ENCODE measurements at regions not wholly inside any gene's neighbourhood (a gene's known extent, or its start where the extent isn't known, plus 50 kb on each side); places are given as distances from the start of the nearest gene placed in this dataset.

DNA sequence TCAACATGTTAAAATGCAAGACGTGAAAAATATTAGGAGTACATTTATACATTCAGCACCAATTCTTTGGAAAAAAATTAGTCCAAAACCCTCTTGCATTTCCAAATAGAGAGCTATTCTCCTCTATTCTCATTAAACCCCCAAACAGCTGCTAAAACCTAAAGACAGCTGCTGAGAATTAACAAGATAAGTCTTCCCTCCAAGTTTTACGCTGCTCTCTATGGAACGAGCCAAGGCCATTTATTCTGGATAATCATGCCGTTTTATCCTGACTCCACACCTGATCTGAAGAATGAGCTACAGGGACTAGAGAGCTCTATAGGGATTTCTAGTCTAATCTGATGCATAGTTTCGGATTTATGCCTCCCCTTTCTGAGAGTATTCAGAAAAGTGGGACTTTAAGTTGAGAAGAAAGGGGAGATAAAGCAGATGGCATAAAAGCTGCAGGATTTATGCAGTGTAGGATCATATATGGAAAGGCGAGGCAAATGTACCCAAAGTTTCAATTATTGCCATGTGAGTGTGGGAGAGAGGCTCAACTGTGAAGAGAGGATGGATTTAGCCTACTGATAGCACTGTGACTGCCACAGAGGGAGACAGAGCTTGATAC, 64.7 kb upstream of the HS3ST5 start:
- H3K36me3 ChIP-seq (ENCODE audit: control insufficient read depth in 1 of 2, insufficient read depth in 2 of 2, low read length in 1 of 2), result no peaks in the 10 kb centered on the region
- H3K27ac ChIP-seq (ENCODE audit: low read depth in 1 of 2, low read length in 2 of 2), result no peak overlapping the region
- H3K4me3 ChIP-seq (ENCODE audit: low read length in 2 of 2), result no peak overlapping the region
- ATAC-seq (ENCODE audit: low FRiP score) (no peak), DNase-seq (no peak)
- no peaks in the 10 kb centered on the region for H3K4me1 ChIP-seq (ENCODE audit: control insufficient read depth in 1 of 2, insufficient read depth in 2 of 2, low read length in 2 of 2)
- 88% methylated on average over 6 of the region's 6 CpGs for WGBS, 2 donors
- no peaks in the 10 kb centered on the region for H3K9me3 ChIP-seq (ENCODE audit: control insufficient read depth, low read length)
- no peaks in the 10 kb centered on the region for H3K27me3 ChIP-seq (ENCODE audit: control insufficient read depth in 1 of 2, insufficient read depth in 2 of 2, low read length in 1 of 2)
- intact Hi-C loops (cut with DNase I), result no loop called here

DNA sequence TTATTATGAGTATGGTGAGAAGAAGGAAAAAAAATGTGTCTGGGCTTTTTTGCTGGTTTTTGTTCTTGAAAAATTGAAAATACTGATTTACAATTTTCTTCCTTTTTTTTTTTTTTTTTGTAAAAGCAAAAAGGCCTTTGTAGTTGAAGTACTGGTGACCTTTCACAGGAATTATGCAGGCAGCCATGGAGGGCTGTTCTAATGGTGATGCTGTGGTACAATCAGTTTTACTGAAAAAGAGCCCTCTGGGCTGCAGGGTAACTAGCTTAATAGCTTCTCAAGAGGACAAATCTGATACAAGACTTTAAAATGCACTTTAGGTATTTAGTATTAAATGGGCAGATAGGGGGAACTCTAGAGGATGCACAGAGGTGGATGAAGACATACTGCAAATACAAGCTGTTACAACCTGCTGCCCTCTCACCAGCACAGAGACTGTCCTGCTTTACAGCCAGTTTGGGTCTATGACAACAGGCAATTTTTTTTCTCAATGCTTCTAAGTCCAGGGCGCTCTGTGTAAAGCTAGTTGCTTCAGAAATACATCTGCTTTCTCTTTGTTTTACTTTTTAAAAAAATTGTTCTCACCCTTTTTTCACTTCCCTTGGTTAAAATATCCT, 61.6 kb upstream of the HS3ST5 start:
- 88 to 100% methylated on average over 1 of the region's 1 CpG for WGBS, 2 donors
- no peak for ATAC-seq (ENCODE audit: low FRiP score)
- no peak for DNase-seq
- Histone ChIP-seq H3K4me3 (ENCODE audit: low read length in 2 of 2) (no peak overlapping the region), H3K27me3 (ENCODE audit: control insufficient read depth in 1 of 2, insufficient read depth in 2 of 2, low read length in 1 of 2) (no peaks in the 10 kb centered on the region), H3K36me3 (ENCODE audit: control insufficient read depth in 1 of 2, insufficient read depth in 2 of 2, low read length in 1 of 2) (no peaks in the 10 kb centered on the region), H3K9me3 (ENCODE audit: control insufficient read depth, low read length) (no peaks in the 10 kb centered on the region), H3K27ac (ENCODE audit: low read depth in 1 of 2, low read length in 2 of 2) (no peak overlapping the region), H3K4me1 (ENCODE audit: control insufficient read depth in 1 of 2, insufficient read depth in 2 of 2, low read length in 2 of 2) (no peaks in the 10 kb centered on the region)
- intact Hi-C loops (cut with DNase I), result no loop called here

DNA sequence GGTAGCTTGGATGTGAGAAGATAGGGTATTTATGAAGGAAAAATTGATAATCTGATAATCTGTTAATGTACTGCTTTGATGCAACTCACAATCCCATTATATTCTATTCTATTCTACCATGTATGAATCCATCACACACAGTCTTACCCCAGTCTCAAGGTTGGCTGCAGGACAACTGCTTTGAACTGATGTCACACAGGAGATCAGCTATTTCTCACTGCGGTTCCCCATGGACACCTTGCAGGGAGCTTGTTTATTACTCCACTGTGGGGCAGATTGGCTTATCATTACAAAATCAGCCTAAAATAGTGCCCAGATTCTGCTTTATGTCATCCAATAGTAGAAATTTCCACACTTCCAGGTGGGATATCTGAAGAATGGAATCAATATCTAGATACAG, 61.0 kb upstream of the HS3ST5 start:
- intact Hi-C loops (cut with DNase I), result no loop called here
- no peaks in the 10 kb centered on the region for H3K4me1 ChIP-seq (ENCODE audit: control insufficient read depth in 1 of 2, insufficient read depth in 2 of 2, low read length in 2 of 2)
- H3K4me3 ChIP-seq (ENCODE audit: low read length in 2 of 2), result no peak overlapping the region
- H3K9me3 ChIP-seq (ENCODE audit: control insufficient read depth, low read length), result no peaks in the 10 kb centered on the region
- DNase-seq, result no peak
- no peaks in the 10 kb centered on the region for H3K27me3 ChIP-seq (ENCODE audit: control insufficient read depth in 1 of 2, insufficient read depth in 2 of 2, low read length in 1 of 2)
- no peaks in the 10 kb centered on the region for H3K36me3 ChIP-seq (ENCODE audit: control insufficient read depth in 1 of 2, insufficient read depth in 2 of 2, low read length in 1 of 2)
- WGBS, 2 donors, result 40 to 50% methylated on average over 1 of the region's 1 CpG
- no peak for ATAC-seq (ENCODE audit: low FRiP score)
- H3K27ac ChIP-seq (ENCODE audit: low read depth in 1 of 2, low read length in 2 of 2), result no peak overlapping the region

DNA sequence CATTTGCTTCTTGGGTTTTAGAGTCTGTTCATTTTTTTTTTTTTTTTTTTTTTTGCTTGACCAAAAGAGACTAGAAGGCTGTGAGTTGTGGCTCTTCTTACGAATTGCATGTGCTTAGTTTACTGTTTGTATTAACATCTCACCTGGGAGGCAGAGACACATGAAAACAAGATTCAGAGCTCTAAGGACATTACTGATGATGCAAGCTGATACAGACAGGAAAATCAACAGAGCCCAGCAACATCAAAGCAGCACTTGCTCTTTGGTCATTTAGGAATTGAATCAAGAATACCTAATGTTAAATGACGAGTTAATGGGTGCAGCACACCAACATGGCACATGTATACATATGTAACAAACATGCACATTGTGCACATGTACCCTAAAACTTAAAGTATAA, 55.7 kb upstream of the HS3ST5 start:
- intact Hi-C loops (cut with DNase I), result no loop called here
- no peaks in the 10 kb centered on the region for H3K4me1 ChIP-seq (ENCODE audit: control insufficient read depth in 1 of 2, insufficient read depth in 2 of 2, low read length in 2 of 2)
- ATAC-seq (ENCODE audit: low FRiP score) (no peak), DNase-seq (no peak)
- no peaks in the 10 kb centered on the region for H3K27me3 ChIP-seq (ENCODE audit: control insufficient read depth in 1 of 2, insufficient read depth in 2 of 2, low read length in 1 of 2)
- H3K4me3 ChIP-seq (ENCODE audit: low read length in 2 of 2), result no peak overlapping the region
- H3K9me3 ChIP-seq (ENCODE audit: control insufficient read depth, low read length), result no peaks in the 10 kb centered on the region
- H3K36me3 ChIP-seq (ENCODE audit: control insufficient read depth in 1 of 2, insufficient read depth in 2 of 2, low read length in 1 of 2), result no peaks in the 10 kb centered on the region
- H3K27ac ChIP-seq (ENCODE audit: low read depth in 1 of 2, low read length in 2 of 2), result no peak overlapping the region
- WGBS, 2 donors, result 40 to 45% methylated on average over 2 of the region's 2 CpGs
